ENCODE measurements at regions not wholly inside any gene's neighbourhood (a gene's known extent, or its start where the extent isn't known, plus 50 kb on each side); places are given as distances from the start of the nearest gene placed in this dataset.

- ChIA-PET CTCF (no interaction called here), POLR2A (no interaction called here)
These were observed 351.8 kb upstream of the ANO3 start for GRCh38 chr11:25980091-25980490.

GRCh38 chr11:25981998-25982397 is 349.9 kb upstream of the ANO3 start:
- DNase-seq (ENCODE audit: low spot score) (no peak), ATAC-seq (peak; percentile 90)
- CTCF ChIA-PET: interaction anchor here (0.6 to 2.4 kb wide), 23 partner anchors 9 to 964 kb away, joined by 3 to 33 read pairs (median 4); no protein-coding TSS in a partner anchor
- H3K9me3 Mint-ChIP-seq: no peaks in the 10 kb centered on the region
- H3K27ac Mint-ChIP-seq: no peak overlapping the region
- H3K4me1 Mint-ChIP-seq: no peaks in the 10 kb centered on the region
- H3K36me3 Mint-ChIP-seq: no peaks in the 10 kb centered on the region
- no peaks in the 10 kb centered on the region for H3K27me3 Mint-ChIP-seq (ENCODE audit: low read depth)
- H3K4me3 Mint-ChIP-seq: no peak overlapping the region
- TF ChIP-seq CTCF (IDR thresholded peaks at IDR 0.05) (peak; percentile 31; the same call in 1 of the 2 replicates), ELF4 (CRISPR knock-in tag; IDR thresholded peaks at IDR 0.05; ENCODE audit: low read depth) (no peak)
- POLR2A ChIA-PET: interaction anchor here (0.7 kb wide), 1 partner anchor 149 kb away, joined by 4 read pairs; no protein-coding TSS in a partner anchor

More at GRCh38 chr11:25980091-25980490, 351.8 kb upstream of the ANO3 start:
- no peaks in the 10 kb centered on the region for H3K27me3 Mint-ChIP-seq (ENCODE audit: low read depth)
- no peaks in the 10 kb centered on the region for H3K36me3 Mint-ChIP-seq
- H3K4me1 Mint-ChIP-seq: peaks cover 5% of the 10 kb centered on the region
- ATAC-seq (no peak), DNase-seq (ENCODE audit: low spot score) (no peak)
- TF ChIP-seq SMAD4 (CRISPR knock-in tag; IDR thresholded peaks at IDR 0.05) (no peak), ZNF671 (CRISPR knock-in tag; IDR thresholded peaks at IDR 0.05) (no peak), NFATC4 (CRISPR knock-in tag; IDR thresholded peaks at IDR 0.05) (no peak), HMGA2 (CRISPR knock-in tag; IDR thresholded peaks at IDR 0.05) (no peak), ZSCAN18 (CRISPR knock-in tag; IDR thresholded peaks at IDR 0.05) (no peak), MYBL2 (CRISPR knock-in tag; IDR thresholded peaks at IDR 0.05) (no peak)
- H3K27ac Mint-ChIP-seq: no peak overlapping the region
- H3K9me3 Mint-ChIP-seq: no peaks in the 10 kb centered on the region
- no peak overlapping the region for H3K4me3 Mint-ChIP-seq

GRCh38 chr11:25983280-25983679 is 348.6 kb upstream of the ANO3 start:
- Mint-ChIP-seq H3K27ac (no peak overlapping the region), H3K4me1 (no peaks in the 10 kb centered on the region), H3K27me3 (ENCODE audit: low read depth) (no peaks in the 10 kb centered on the region), H3K36me3 (no peaks in the 10 kb centered on the region), H3K4me3 (no peak overlapping the region), H3K9me3 (no peaks in the 10 kb centered on the region)
- ATAC-seq (no peak), DNase-seq (ENCODE audit: low spot score) (no peak)
- POLR2A ChIA-PET: no interaction called here
- no peak for TF ChIP-seq FOXP4 (CRISPR knock-in tag; IDR thresholded peaks at IDR 0.05)
- TF ChIP-seq HMGA2 (CRISPR knock-in tag; IDR thresholded peaks at IDR 0.05): no peak
- TF ChIP-seq MAX (CRISPR knock-in tag; IDR thresholded peaks at IDR 0.05): no peak
- TF ChIP-seq NR2C2 (CRISPR knock-in tag; IDR thresholded peaks at IDR 0.05): no peak
- CTCF ChIA-PET: interaction anchor here (1.2 kb wide), 1 partner anchor 292 kb away, joined by 4 read pairs; no protein-coding TSS in a partner anchor

GRCh38 chr11:25988178-25988577 is 343.8 kb upstream of the ANO3 start:
- H3K4me3 Mint-ChIP-seq: no peak overlapping the region
- POLR2A ChIA-PET: no interaction called here

More at GRCh38 chr11:25988178-25988577, 343.8 kb upstream of the ANO3 start:
- no peak overlapping the region for H3K27ac Mint-ChIP-seq
- DNase-seq (ENCODE audit: low spot score) (no peak), ATAC-seq (no peak)
- H3K4me1 Mint-ChIP-seq: no peaks in the 10 kb centered on the region
- no peaks in the 10 kb centered on the region for H3K36me3 Mint-ChIP-seq
- no peak for TF ChIP-seq E2F4 (CRISPR knock-in tag; IDR thresholded peaks at IDR 0.05; ENCODE audit: borderline replicate concordance, low read depth)
- TF ChIP-seq JUN (CRISPR knock-in tag; IDR thresholded peaks at IDR 0.05): no peak
- TF ChIP-seq ATF6 (CRISPR knock-in tag; IDR thresholded peaks at IDR 0.05): no peak
- no peak for TF ChIP-seq ZNF263 (CRISPR knock-in tag; IDR thresholded peaks at IDR 0.05; ENCODE audit: low read depth)
- TF ChIP-seq ATF3 (CRISPR knock-in tag; conservative IDR thresholded peaks at IDR 0.05): no peak
- no peak for TF ChIP-seq KAT7 (CRISPR knock-in tag; IDR thresholded peaks at IDR 0.05; ENCODE audit: borderline replicate concordance)
- CTCF ChIA-PET: no interaction called here
- H3K27me3 Mint-ChIP-seq (ENCODE audit: low read depth): no peaks in the 10 kb centered on the region
- H3K9me3 Mint-ChIP-seq: no peaks in the 10 kb centered on the region
